ENCODE measurements at regions not wholly inside any gene's neighbourhood (a gene's known extent, or its start where the extent isn't known, plus 50 kb on each side); places are given as distances from the start of the nearest gene placed in this dataset.

GRCh38 chr7:156206174-156206573, 393.9 kb upstream of the SHH start:
- ChIA-PET POLR2A (no interaction called here), CTCF (no interaction called here)
- no peak overlapping the region for H3K9ac ChIP-seq (replicated peaks; ENCODE audit: extremely low read depth, insufficient read depth, low read length)
- no peaks in the 10 kb centered on the region for H4K20me1 ChIP-seq (replicated peaks; ENCODE audit: control insufficient read depth, extremely low read depth, insufficient read depth, low read length)
- no peak overlapping the region for H2AFZ ChIP-seq (ENCODE audit: low read depth, low read length)
- H3K79me2 ChIP-seq (ENCODE audit: control insufficient read depth, insufficient read depth, low read length), result no peaks in the 10 kb centered on the region
- no peaks in the 10 kb centered on the region for H3K9me3 ChIP-seq (replicated peaks; ENCODE audit: control insufficient read depth, insufficient read depth, low read length)
- H3K9me1 ChIP-seq (replicated peaks; ENCODE audit: control insufficient read depth, extremely low read depth, insufficient read depth, low read length), result no peaks in the 10 kb centered on the region
- no peaks in the 10 kb centered on the region for H3K27me3 ChIP-seq (ENCODE audit: control insufficient read depth in 2 of 2, insufficient read depth in 2 of 2, low read length in 2 of 2)
- H3K4me2 ChIP-seq (ENCODE audit: insufficient read depth, low read length), result no peak overlapping the region
- dilution Hi-C loops (cut with MboI; ENCODE audit: extremely low pct_ligation_motif_present, low sequenced_read_pairs) (no loop called here), intact Hi-C loops (cut with micrococcal nuclease) (no loop called here)
- no peaks in the 10 kb centered on the region for H3K4me1 ChIP-seq (ENCODE audit: control insufficient read depth, extremely low read depth, insufficient read depth, low read length)
- DNase-seq (ENCODE audit: low read depth, low spot score) (no peak), FAIRE-seq (no peak)
- H3K27ac ChIP-seq (ENCODE audit: insufficient read depth, low read depth, low read length), result no peak overlapping the region
- no peak for TF ChIP-seq CTCF (IDR thresholded peaks at IDR 0.05; ENCODE audit: extremely low read depth in 1 of 2, insufficient read depth in 1 of 2, low read depth in 1 of 2, low read length in 2 of 2)
- no peaks in the 10 kb centered on the region for H3K36me3 ChIP-seq (ENCODE audit: control insufficient read depth in 2 of 2, extremely low read depth in 1 of 2, insufficient read depth in 2 of 2, low read length in 2 of 2)
- BruUV-seq (replicated peaks), result no TSS peak
- no peak overlapping the region for H3K4me3 ChIP-seq (replicated peaks in 1 of 3; ENCODE audit: insufficient read depth in 1 of 3, low read depth in 1 of 3, low read length in 3 of 3)

GRCh38 chr7:156204820-156205219, 392.6 kb upstream of the SHH start:
- no peak for DNase-seq (ENCODE audit: low read depth, low spot score)
- TF ChIP-seq MYC (IDR thresholded peaks at IDR 0.05; ENCODE audit: low read depth, low read length) (no peak), POLR2A (IDR thresholded peaks at IDR 0.05; ENCODE audit: low read depth, low read length) (no peak), JUN (IDR thresholded peaks at IDR 0.05; ENCODE audit: borderline replicate concordance, insufficient read depth, insufficient read length, low read depth) (no peak), CTCF (IDR thresholded peaks at IDR 0.05; ENCODE audit: extremely low read depth in 1 of 2, insufficient read depth in 1 of 2, low read depth in 1 of 2, low read length in 2 of 2) (no peak), GATA2 (IDR thresholded peaks at IDR 0.05; ENCODE audit: insufficient read depth, insufficient read length, low read depth, low read length) (no peak), MAX (IDR thresholded peaks at IDR 0.05; ENCODE audit: insufficient read depth, insufficient read length) (no peak), EZH2 (IDR thresholded peaks at IDR 0.05; ENCODE audit: borderline replicate concordance, low read depth, low read length, severe bottlenecking) (no peak)
- POLR2A ChIA-PET, result no interaction called here
- no peak overlapping the region for H3K27ac ChIP-seq (ENCODE audit: insufficient read depth, low read depth, low read length)
- H4K20me1 ChIP-seq (replicated peaks; ENCODE audit: control insufficient read depth, extremely low read depth, insufficient read depth, low read length), result no peaks in the 10 kb centered on the region
- H2AFZ ChIP-seq (ENCODE audit: low read depth, low read length), result no peak overlapping the region
- H3K4me2 ChIP-seq (ENCODE audit: insufficient read depth, low read length), result no peak overlapping the region
- no peaks in the 10 kb centered on the region for H3K27me3 ChIP-seq (ENCODE audit: control insufficient read depth in 2 of 2, insufficient read depth in 2 of 2, low read length in 2 of 2)
- dilution Hi-C loops (cut with MboI; ENCODE audit: extremely low pct_ligation_motif_present, low sequenced_read_pairs) (no loop called here), intact Hi-C loops (cut with micrococcal nuclease) (no loop called here)
- H3K9me1 ChIP-seq (replicated peaks; ENCODE audit: control insufficient read depth, extremely low read depth, insufficient read depth, low read length), result no peaks in the 10 kb centered on the region
- no TSS peak for BruUV-seq (replicated peaks)
- no peaks in the 10 kb centered on the region for H3K4me1 ChIP-seq (ENCODE audit: control insufficient read depth, extremely low read depth, insufficient read depth, low read length)
- CTCF ChIA-PET, result no interaction called here
- no peak for FAIRE-seq
- H3K36me3 ChIP-seq (ENCODE audit: control insufficient read depth in 2 of 2, extremely low read depth in 1 of 2, insufficient read depth in 2 of 2, low read length in 2 of 2), result no peaks in the 10 kb centered on the region
- H3K4me3 ChIP-seq (replicated peaks in 1 of 3; ENCODE audit: insufficient read depth in 1 of 3, low read depth in 1 of 3, low read length in 3 of 3), result no peak overlapping the region
- no peaks in the 10 kb centered on the region for H3K79me2 ChIP-seq (ENCODE audit: control insufficient read depth, insufficient read depth, low read length)
- H3K9me3 ChIP-seq (replicated peaks; ENCODE audit: control insufficient read depth, insufficient read depth, low read length), result no peaks in the 10 kb centered on the region
- no peak overlapping the region for H3K9ac ChIP-seq (replicated peaks; ENCODE audit: extremely low read depth, insufficient read depth, low read length)
